Stimulated activated CD8-positive, alpha-beta memory T cell treated with anti-CD3 and anti-CD28 coated beads, Interleukin-4, amount 100 ng/mL, for 24 hours (primary cell): ENCODE measurements at regions not wholly inside any gene's neighbourhood (a gene's known extent, or its start where the extent isn't known, plus 50 kb on each side); places are given as distances from the start of the nearest gene placed in this dataset.
"Not testable (repeated sequence)": the region's sequence is repeated elsewhere in the genome, so short reads cannot be mapped to it uniquely, and the experiment has no call there.

Source experiments
- DNase-seq: peaks from one replicate; pipeline ENCODE4 v3.0.0-alpha.2; 2020; ENCODE audit warnings: low read depth

DNA sequence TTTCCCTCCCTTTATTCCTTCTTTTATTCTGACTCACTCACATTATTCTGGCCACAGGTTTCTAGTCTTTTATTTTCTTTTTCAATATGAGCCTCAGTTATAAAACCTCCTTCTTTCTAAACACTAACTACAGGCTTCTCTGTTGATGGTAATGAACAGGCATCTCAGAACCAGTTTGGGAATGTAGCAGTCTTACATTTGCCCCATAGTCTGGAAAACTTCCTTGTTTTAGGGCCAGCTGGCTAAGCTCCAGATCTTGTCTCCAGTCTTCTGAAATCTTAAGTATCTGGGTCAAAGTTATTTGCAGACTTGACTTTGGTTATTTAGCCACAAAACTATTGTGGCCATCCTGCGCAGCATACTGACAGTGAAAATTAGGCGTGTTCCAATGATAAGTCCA lies 97.0 kb upstream of the MAN1A1 start:
- DNase-seq = no peak

GRCh38 chr6:119446115-119446554 lies 96.6 kb upstream of the MAN1A1 start:
- no peak for DNase-seq

- no peak for DNase-seq
These were observed 96.1 kb upstream of the MAN1A1 start for GRCh38 chr6:119445666-119446065.

GRCh38 chr6:119444642-119445557 lies 95.3 kb upstream of the MAN1A1 start:
- DNase-seq = no peak

GRCh38 chr6:119443993-119444641 lies 94.6 kb upstream of the MAN1A1 start:
- no peak for DNase-seq

DNA sequence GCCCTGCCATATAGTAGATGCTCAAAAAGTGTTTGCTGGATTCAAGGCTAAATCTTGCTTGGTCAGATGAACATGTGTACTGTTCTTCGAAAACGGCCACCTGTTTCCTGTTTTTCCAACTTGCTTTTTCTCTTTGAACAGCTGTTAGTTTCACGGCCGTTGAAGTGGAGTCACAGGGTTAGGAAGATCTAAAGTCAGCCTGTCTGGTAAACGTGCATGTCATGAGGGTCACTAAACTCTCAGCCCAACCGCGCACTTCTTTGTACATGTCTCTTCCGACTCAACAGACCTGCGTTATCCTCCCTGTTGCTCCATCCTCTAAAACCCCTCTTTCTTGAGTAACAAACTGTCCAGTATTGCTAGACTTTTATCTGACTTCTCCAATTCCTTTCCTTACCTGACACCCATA lies 93.2 kb upstream of the MAN1A1 start:
- no peak for DNase-seq

GRCh38 chr6:119440953-119441352 lies 91.4 kb upstream of the MAN1A1 start:
- DNase-seq = no peak

DNA sequence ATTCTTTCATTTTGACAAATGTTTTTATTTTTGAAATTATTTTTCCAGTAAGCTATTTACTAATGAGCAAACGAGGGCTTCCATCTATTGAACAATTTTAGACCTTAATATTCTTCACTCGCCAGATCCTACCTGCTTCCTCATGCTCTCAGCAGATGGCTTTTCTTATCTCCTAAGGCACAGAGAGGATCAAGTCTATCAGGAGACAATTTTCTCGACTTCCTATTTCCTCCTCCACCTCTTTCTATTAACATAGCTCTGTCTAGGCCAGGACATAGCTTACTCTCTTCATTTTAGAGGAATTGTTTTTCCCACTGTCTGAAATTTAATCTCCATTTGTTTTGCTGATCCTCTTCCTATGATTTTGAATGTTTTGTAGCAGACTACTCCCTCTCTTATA lies 87.0 kb upstream of the MAN1A1 start:
- no peak for DNase-seq

- DNase-seq = no peak
These were observed 82.2 kb upstream of the MAN1A1 start for GRCh38 chr6:119431799-119432198.

DNA sequence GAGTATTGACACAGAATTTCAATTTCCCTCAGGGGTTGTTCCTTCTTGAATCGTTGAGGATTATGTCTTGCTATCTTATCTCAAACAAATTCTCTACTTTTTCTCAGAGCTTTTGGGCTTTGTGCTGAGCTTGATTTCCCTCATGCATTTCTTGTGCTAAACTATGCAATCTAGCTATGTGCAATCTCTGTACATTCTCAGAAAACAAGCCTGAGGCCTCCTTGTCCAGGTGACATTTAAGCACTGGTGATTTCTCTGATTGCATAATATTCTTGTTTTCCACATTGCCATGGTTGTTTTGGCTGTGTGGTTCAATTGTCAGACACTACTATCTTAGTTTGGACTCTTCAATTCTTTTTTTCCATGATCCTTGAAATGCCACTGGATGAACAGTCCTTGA lies 81.2 kb upstream of the MAN1A1 start:
- no peak for DNase-seq

DNA sequence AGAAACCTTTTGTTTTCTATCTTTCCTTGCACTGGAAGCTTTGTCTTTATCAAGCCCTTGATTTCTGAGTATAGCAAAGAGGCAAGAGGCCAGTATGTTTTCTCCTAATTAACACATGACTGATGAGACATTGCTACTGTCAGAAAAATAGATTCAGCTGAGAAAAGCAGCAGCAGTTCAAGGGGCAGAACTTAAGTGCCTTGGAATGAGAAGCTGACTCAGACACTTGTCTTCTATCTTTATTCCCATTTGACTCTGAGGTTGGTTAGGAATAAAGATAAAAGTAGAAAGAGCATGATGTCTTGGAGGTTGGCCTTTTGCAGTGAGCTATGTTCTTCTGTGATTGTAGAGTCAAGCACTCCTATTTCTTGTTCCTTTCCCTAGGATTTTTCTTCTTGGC lies 79.1 kb upstream of the MAN1A1 start:
- no peak for DNase-seq

- DNase-seq = no peak
These were observed 77.1 kb upstream of the MAN1A1 start for GRCh38 chr6:119426619-119427018.

DNA sequence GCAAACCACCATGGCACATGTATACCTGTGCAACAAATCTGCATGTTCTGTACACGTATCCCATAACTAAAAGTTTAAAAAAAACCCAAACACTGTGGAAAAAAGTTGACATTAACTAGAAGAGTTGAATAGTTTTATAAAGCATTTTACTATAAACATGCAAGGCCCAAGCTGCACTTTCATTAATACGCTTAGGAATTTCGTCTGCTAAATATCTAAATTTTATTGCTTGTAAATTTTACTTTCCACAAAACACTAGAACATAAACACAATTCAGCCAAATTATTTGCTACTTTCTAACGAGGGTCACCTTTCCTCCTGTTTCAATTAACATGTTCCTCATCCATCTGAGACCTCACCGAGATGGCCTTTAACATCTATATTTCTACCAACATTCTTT lies 74.4 kb upstream of the MAN1A1 start:
- no peak for DNase-seq

DNA sequence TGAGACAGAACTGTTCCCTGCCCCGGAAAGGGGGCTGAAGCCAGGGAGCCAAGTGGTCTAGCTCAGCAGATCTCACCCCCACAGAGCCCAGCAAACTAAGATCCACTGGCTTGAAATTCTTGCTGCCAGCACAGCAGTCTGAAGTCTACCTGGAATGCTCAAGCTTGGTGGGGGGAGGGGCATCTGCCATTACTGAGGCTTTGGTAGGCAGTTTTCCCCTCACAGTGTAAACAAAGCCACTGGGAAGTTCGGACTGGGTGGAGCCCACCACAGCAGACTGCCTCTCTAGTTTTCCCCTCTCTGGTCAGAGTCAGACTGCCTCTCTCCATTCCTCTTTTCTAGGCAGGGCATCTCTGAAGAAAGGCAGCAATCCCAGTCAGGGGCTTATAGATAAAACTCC lies 68.5 kb upstream of the MAN1A1 start:
- DNase-seq = not testable (repeated sequence)

DNA sequence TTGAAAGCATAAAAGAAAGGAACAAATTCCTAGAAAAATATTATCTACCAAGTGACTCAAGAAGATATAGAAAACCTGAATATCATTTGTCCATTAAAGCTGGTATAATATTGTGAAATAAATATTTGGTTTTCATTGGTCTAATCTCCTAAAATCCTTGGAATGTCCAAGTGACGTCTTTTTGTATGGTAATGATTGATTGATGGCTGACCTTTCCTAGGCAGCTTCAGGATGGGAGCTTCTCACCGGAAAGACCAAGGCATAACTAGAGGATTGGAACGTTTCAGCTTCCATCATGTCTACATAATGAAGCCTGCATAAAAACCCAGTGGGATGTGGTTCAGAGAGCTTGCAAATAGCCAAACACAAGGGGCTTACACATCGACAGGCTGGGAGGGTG lies 57.6 kb upstream of the MAN1A1 start:
- DNase-seq = no peak

- not testable (repeated sequence) for DNase-seq
These were observed 55.6 kb upstream of the MAN1A1 start for GRCh38 chr6:119405114-119405513.
